ENCODE measurements at regions not wholly inside any gene's neighbourhood (a gene's known extent, or its start where the extent isn't known, plus 50 kb on each side); places are given as distances from the start of the nearest gene placed in this dataset.
A peak's percentile ranks its signal among the peaks of the same experiment; 100 is the strongest.

- no peak for DNase-seq (ENCODE audit: low read depth)
- no peak for TF ChIP-seq CTCF (IDR thresholded peaks at IDR 0.05; ENCODE audit: insufficient read depth, low read depth, low read length)
These were observed 245.9 kb upstream of the RHOBTB1 start for GRCh38 chr10:61189912-61190311.

GRCh38 chr10:61188691-61189090 lies 244.7 kb upstream of the RHOBTB1 start:
- no peak for TF ChIP-seq CTCF (IDR thresholded peaks at IDR 0.05; ENCODE audit: insufficient read depth, low read depth, low read length)
- no peak overlapping the region for H3K4me3 ChIP-seq (ENCODE audit: low read depth, low read length)
- DNase-seq (ENCODE audit: low read depth) = peak; percentile 67

More at GRCh38 chr10:61189912-61190311, 245.9 kb upstream of the RHOBTB1 start:
- H3K4me3 ChIP-seq (ENCODE audit: low read depth, low read length) = no peak overlapping the region

- TF ChIP-seq CTCF (IDR thresholded peaks at IDR 0.05; ENCODE audit: insufficient read depth, low read depth, low read length) = no peak
- DNase-seq (ENCODE audit: low read depth) = no peak
- H3K4me3 ChIP-seq (ENCODE audit: low read depth, low read length) = no peak overlapping the region
These were observed 244.1 kb upstream of the RHOBTB1 start for GRCh38 chr10:61188101-61188500.

- no peak for DNase-seq (ENCODE audit: low read depth)
- TF ChIP-seq CTCF (IDR thresholded peaks at IDR 0.05; ENCODE audit: insufficient read depth, low read depth, low read length) = no peak
- no peak overlapping the region for H3K4me3 ChIP-seq (ENCODE audit: low read depth, low read length)
These were observed 243.6 kb upstream of the RHOBTB1 start for GRCh38 chr10:61187601-61188000.

GRCh38 chr10:61186408-61186807 lies 242.4 kb upstream of the RHOBTB1 start:
- no peak for DNase-seq (ENCODE audit: low read depth)
- no peak for TF ChIP-seq CTCF (IDR thresholded peaks at IDR 0.05; ENCODE audit: insufficient read depth, low read depth, low read length)

GRCh38 chr10:61184429-61184828 lies 240.4 kb upstream of the RHOBTB1 start:
- H3K4me3 ChIP-seq (ENCODE audit: low read depth, low read length) = no peak overlapping the region
- TF ChIP-seq CTCF (IDR thresholded peaks at IDR 0.05; ENCODE audit: insufficient read depth, low read depth, low read length) = no peak
- no peak for DNase-seq (ENCODE audit: low read depth)

More at GRCh38 chr10:61186408-61186807, 242.4 kb upstream of the RHOBTB1 start:
- H3K4me3 ChIP-seq (ENCODE audit: low read depth, low read length) = no peak overlapping the region

GRCh38 chr10:61183967-61184366 lies 240.0 kb upstream of the RHOBTB1 start:
- TF ChIP-seq CTCF (IDR thresholded peaks at IDR 0.05; ENCODE audit: insufficient read depth, low read depth, low read length) = no peak
- no peak for DNase-seq (ENCODE audit: low read depth)
- H3K4me3 ChIP-seq (ENCODE audit: low read depth, low read length) = no peak overlapping the region

All from fibroblast of villous mesenchyme (primary cell).